Tibial nerve (tissue), 4 donors: ENCODE measurements at regions not wholly inside any gene's neighbourhood (a gene's known extent, or its start where the extent isn't known, plus 50 kb on each side); places are given as distances from the start of the nearest gene placed in this dataset.

Experiments used
- CTCF ChIP-seq, 5 experiments: fragments of 200-600 bp in 3 of 5; fragments of 450-650 bp in 2 of 5; sonication (generic) in 3 of 5; IDR thresholded peaks; one replicate each; pipeline ENCODE4 v1.5.1; 2016 to 2019; ENCODE audit warnings: antibody characterized with exemption in 5 of 5, mild to moderate bottlenecking in 3 of 5, moderate library complexity in 2 of 5
- EP300 ChIP-seq, 2 donors: sonication (generic); formaldehyde crosslinking; IDR thresholded peaks; one replicate each; pipeline ENCODE4 v1.6.1; 2017; ENCODE audit warnings: antibody characterized with exemption in 2 of 2, mild to moderate bottlenecking in 1 of 2
- POLR2A ChIP-seq, 2 donors: fragments of 450-650 bp; IDR thresholded peaks; one replicate each; pipeline ENCODE4 v1.6.1; 2017; ENCODE audit warnings: antibody characterized with exemption in 2 of 2, mild to moderate bottlenecking in 2 of 2, moderate library complexity in 2 of 2

- TF ChIP-seq EP300 (IDR thresholded peaks at IDR 0.05) (no peak), CTCF (IDR thresholded peaks at IDR 0.05) (no peak), POLR2A (IDR thresholded peaks at IDR 0.05) (no peak)
Observed at GRCh38 chr10:25675615-25676014, 258.4 kb upstream of the MYO3A start.
